Effector memory CD8-positive, alpha-beta T cell (primary cell): ENCODE measurements at regions not wholly inside any gene's neighbourhood (a gene's known extent, or its start where the extent isn't known, plus 50 kb on each side); places are given as distances from the start of the nearest gene placed in this dataset.
"Not testable (repeated sequence)": the region's sequence is repeated elsewhere in the genome, so short reads cannot be mapped to it uniquely, and the experiment has no call there.

Source experiments
- ATAC-seq: fragments of 150-1000 bp; cut with Tn5 transposase; replicated peaks from 2 replicates; pipeline ENCODE4 v1.10.0; 2021; ENCODE audit warnings: mild to moderate bottlenecking, moderate library complexity
- DNase-seq, 3 experiments: peaks; one replicate each; pipeline ENCODE4 v3.0.0; 2021
- H3K27ac Mint-ChIP-seq, 2 donors: one replicate each; pipeline ENCODE4 v1.8.0; 2022; ENCODE audit warnings: mild to moderate bottlenecking in 2 of 2, mixed read lengths in 2 of 2, moderate library complexity in 2 of 2
- H3K27me3 Mint-ChIP-seq, 2 donors: one replicate each; pipeline ENCODE4 v1.8.0; 2022; ENCODE audit warnings: mixed read lengths in 2 of 2
- H3K36me3 Mint-ChIP-seq: one replicate; pipeline ENCODE4 v1.8.0; 2022; ENCODE audit warnings: mild to moderate bottlenecking, moderate library complexity, mixed read lengths; ENCODE audit not compliant: insufficient read depth
- H3K4me1 Mint-ChIP-seq, 2 donors: one replicate each; pipeline ENCODE4 v1.8.0; 2022; ENCODE audit warnings: low read depth in 2 of 2, mixed read lengths in 2 of 2
- H3K4me3 Mint-ChIP-seq, 2 donors: one replicate each; pipeline ENCODE4 v1.8.0; 2022; ENCODE audit warnings: mild to moderate bottlenecking in 2 of 2, mixed read lengths in 2 of 2, moderate library complexity in 2 of 2
- H3K9me3 Mint-ChIP-seq, 2 donors: one replicate each; pipeline ENCODE4 v1.8.0; 2022; ENCODE audit warnings: mixed read lengths in 2 of 2

DNA sequence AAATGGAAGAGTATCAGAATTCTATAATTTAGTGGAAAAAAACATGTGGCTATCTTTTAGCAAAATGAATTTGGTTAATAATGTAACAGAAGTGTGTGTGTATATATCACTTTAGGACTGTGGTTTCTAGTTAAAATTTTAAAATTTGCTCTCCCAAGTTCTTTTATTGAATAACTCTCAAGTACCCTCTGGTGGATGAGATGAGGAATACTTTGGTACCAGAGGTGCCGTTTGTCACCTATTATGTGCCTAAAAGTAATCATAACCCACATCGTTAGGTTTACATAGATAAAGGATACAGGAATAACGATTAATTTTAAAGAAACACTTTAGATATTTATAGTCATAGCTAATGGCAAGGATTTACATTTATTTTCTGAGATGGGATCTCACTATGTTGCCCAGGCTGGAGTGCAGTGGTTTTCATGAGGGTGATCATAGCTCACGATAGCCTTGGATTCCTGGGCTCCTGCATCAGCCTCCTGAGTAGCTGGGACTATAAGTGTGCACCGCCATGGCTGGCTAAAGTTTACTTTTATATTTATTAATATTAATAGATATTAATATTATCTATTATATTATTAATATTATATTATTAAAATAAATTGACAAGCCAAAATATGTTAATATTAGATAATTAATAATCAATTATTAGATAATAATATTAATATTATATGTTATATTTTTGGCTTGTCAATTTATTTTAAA lies 66.7 kb upstream of the CAPRIN1 start:
- no peak for ATAC-seq
- H3K4me1 Mint-ChIP-seq, result no peaks in the 10 kb centered on the region
- DNase-seq, result no peak
- H3K27ac Mint-ChIP-seq, result no peak overlapping the region
- no peaks in the 10 kb centered on the region for H3K36me3 Mint-ChIP-seq
- H3K4me3 Mint-ChIP-seq, result no peak overlapping the region
- peaks cover 13 to 18% of the 10 kb centered on the region in 2 donors for H3K27me3 Mint-ChIP-seq
- no peaks in the 10 kb centered on the region for H3K9me3 Mint-ChIP-seq

DNA sequence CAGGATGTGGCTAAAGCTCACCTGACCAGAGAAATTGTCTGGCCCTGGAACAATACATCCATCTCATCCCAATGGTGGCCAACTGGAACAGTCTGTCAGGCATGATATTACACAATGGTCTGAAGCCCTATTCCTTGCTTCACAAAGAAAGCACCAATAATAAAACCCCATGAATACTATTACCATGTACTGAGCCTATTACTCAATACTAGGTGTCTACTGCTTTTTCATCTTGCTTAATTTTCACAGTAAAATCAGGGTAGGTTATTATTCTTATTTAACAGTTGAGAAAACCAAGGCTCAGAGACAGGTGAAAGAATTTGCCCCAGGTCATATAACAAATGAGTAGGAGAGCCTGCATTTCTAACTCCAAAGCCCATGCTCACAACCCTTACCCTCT lies 68.9 kb upstream of the CAPRIN1 start:
- H3K4me1 Mint-ChIP-seq, result no peaks in the 10 kb centered on the region
- no peak for ATAC-seq
- no peak overlapping the region for H3K4me3 Mint-ChIP-seq
- H3K9me3 Mint-ChIP-seq, result no peaks in the 10 kb centered on the region
- H3K36me3 Mint-ChIP-seq, result no peaks in the 10 kb centered on the region
- H3K27ac Mint-ChIP-seq, result no peak overlapping the region
- peaks cover 21 to 25% of the 10 kb centered on the region in 2 donors for H3K27me3 Mint-ChIP-seq
- no peak for DNase-seq

DNA sequence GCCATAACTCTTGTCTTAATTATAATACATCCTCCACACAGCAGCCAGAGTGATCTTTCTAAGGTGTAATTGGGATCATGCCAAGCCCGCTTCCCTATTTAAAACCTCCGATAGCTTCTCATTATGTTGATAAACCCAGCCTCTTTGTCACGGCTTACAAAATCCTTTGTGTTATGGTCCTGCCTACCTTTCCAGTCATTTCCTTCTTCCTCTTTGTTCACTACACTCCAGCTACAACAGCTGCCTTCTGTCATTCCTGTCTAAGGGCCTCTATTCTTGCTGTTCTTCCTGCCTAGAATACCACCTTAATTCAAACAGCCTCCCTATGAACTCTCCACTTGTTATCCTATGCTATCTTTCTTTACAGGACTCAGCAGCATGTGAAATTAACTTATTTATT lies 70.6 kb upstream of the CAPRIN1 start:
- ATAC-seq (no peak), DNase-seq (no peak)
- H3K9me3 Mint-ChIP-seq, result no peaks in the 10 kb centered on the region
- no peak overlapping the region for H3K4me3 Mint-ChIP-seq
- no peaks in the 10 kb centered on the region for H3K36me3 Mint-ChIP-seq
- no peak overlapping the region for H3K27ac Mint-ChIP-seq
- H3K4me1 Mint-ChIP-seq, result no peaks in the 10 kb centered on the region
- H3K27me3 Mint-ChIP-seq, result peaks cover 21 to 25% of the 10 kb centered on the region in 2 donors

DNA sequence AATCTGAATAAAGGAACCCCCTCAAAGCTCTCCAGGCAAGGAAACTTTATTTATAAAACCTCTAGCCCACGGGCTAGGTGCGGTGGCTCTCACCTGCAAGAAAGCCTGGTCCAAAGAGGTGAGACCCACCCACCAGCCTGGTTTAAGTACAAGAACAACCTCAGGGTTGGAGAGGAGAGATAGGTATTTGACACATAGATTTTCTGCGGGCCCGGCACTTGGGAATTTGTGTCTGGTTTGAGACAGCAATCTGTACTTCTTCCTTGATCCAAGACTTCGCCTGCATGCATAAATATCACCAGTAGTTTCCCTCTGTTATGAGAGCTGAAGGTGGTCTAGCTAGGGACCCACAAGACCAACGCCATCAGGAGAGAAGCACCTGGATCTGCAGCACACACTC lies 73.2 kb upstream of the CAPRIN1 start:
- no peaks in the 10 kb centered on the region for H3K9me3 Mint-ChIP-seq
- no peak overlapping the region for H3K27ac Mint-ChIP-seq
- no peaks in the 10 kb centered on the region for H3K36me3 Mint-ChIP-seq
- peaks cover 21 to 25% of the 10 kb centered on the region in 2 donors for H3K27me3 Mint-ChIP-seq
- no peak overlapping the region for H3K4me3 Mint-ChIP-seq
- no peaks in the 10 kb centered on the region for H3K4me1 Mint-ChIP-seq
- DNase-seq, result no peak
- ATAC-seq, result no peak

DNA sequence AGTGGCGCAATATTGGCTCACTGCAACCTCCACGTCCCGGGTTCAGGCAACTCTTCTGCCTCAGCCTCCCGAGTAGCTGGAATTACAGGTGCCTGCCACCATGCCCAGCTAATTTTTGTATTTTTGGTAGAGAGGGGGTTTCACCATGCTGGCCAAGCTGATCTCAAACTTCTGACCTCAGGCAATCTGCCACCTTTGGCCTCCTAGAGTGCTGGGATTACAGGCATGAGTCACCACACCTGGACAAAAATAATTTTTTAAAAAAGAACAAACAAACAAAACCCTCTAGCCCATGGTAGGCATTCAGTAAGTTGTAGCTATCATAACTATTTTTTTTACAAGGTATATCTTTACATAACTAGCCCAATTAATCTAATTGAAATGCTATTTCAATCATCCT lies 73.9 kb upstream of the CAPRIN1 start:
- no peak overlapping the region for H3K27ac Mint-ChIP-seq
- ATAC-seq (no peak), DNase-seq (no peak)
- no peaks in the 10 kb centered on the region for H3K9me3 Mint-ChIP-seq
- peaks cover 24 to 25% of the 10 kb centered on the region in 2 donors for H3K27me3 Mint-ChIP-seq
- no peak overlapping the region for H3K4me3 Mint-ChIP-seq
- no peaks in the 10 kb centered on the region for H3K4me1 Mint-ChIP-seq
- no peaks in the 10 kb centered on the region for H3K36me3 Mint-ChIP-seq

DNA sequence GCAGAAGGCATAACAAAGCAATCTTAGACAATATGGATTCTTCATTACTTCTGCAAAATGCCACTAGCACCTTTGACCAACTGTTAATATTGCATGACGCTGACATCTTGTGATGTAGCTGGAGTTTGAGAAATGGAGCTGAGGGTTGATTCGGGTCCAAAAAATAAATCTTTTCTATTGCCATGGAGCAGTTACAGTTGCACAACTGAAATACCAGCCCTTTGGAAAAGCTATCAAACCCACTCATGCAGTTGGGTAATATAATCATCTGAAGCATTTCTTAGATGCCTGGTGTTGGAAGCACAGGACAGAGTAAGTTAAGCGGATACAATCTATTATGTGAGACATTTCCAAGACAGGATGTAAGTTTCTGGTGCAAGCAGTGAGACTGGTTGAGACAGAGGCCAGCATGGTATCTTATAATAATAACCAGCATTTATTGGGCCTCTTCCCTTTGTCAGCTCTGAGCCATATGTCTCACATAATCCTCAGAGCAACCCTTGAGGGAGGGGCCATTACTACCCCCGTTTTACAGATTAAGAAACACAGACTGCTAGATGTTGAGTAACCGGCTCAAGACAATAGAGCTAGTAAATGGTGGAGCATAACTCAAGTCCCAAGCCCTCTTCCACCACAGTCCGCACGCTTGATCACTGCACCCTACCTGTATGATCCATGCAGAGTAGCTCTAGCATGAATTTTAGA lies 74.9 kb upstream of the CAPRIN1 start:
- H3K36me3 Mint-ChIP-seq, result no peaks in the 10 kb centered on the region
- peaks cover 24 to 27% of the 10 kb centered on the region in 2 donors for H3K27me3 Mint-ChIP-seq
- DNase-seq, result no peak
- H3K9me3 Mint-ChIP-seq, result no peaks in the 10 kb centered on the region
- no peak overlapping the region for H3K4me3 Mint-ChIP-seq
- no peak overlapping the region for H3K27ac Mint-ChIP-seq
- no peaks in the 10 kb centered on the region for H3K4me1 Mint-ChIP-seq
- ATAC-seq, result no peak

DNA sequence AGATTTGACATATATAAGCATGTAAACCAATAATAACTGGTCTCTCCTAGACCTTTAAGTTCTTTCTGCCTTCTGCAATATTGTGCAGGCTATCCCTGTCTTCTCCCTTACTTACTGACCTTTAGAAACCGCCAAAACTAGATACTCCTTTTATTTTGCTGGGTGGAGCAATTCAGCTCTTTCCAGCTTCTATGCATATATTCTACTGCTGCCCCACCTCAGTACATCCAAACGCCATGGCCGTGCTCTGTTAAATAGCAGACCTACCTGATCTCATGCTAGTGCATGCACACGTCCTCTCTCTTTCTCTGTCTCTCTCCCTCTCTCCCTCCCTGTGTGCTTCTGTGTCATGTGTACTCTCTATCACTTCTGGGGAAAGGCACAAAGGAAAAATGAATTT lies 76.7 kb upstream of the CAPRIN1 start:
- Mint-ChIP-seq H3K9me3 (no peaks in the 10 kb centered on the region), H3K4me3 (no peak overlapping the region), H3K27ac (no peak overlapping the region), H3K27me3 (peaks cover 7 to 25% of the 10 kb centered on the region in 2 donors), H3K4me1 (no peaks in the 10 kb centered on the region), H3K36me3 (no peaks in the 10 kb centered on the region)
- no peak for ATAC-seq
- DNase-seq, result no peak

DNA sequence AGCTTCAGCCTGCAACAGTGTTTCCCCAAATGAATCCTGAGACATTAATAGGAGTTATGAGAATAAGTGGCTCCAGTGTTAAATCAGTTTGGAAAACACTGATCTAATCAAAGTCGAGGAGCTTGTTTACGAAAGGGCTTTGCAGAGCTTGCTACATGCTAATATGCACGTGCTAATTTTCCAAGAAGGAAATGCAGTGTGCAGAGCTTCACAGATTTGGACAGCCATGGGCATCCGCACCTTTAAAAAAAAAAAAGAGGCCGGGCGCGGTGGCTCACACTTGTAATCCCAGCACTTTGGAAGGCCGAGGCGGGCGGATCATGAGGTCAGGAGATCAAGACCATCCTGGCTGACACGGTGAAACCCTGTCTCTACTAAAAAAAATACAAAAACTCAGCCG lies 79.7 kb upstream of the LMO2 start:
- ATAC-seq, H3K27ac Mint-ChIP-seq, H3K9me3 Mint-ChIP-seq, H3K4me3 Mint-ChIP-seq, H3K36me3 Mint-ChIP-seq, DNase-seq, H3K4me1 Mint-ChIP-seq: not testable (repeated sequence)
- H3K27me3 Mint-ChIP-seq, result peaks cover 12 to 27% of the 10 kb centered on the region in 2 donors

DNA sequence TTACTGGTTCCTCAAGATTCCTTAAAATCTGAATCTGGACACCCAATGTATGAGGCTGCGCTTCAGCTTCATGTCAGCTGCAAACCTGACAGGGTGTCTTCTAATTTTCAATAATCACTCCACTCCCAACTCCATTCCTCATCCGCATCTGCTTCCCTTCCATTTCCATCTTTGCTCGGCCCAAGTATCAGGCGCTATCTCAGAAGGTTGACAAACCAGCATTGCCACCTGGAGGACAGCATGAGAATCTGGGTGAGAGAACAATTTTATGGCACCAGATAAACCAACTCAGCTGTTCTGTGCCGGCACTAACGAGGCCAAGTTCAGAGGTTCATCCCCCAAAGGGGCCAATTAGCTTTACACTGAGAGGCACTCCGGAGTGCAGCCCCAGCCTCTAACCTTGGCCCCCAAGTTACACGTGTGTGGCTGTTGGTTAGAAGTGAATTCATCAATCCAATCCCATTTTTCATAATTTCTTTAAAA lies 79.1 kb upstream of the LMO2 start:
- no peaks in the 10 kb centered on the region for H3K4me1 Mint-ChIP-seq
- H3K27ac Mint-ChIP-seq, result no peak overlapping the region
- ATAC-seq (no peak), DNase-seq (no peak)
- H3K4me3 Mint-ChIP-seq, result no peak overlapping the region
- no peaks in the 10 kb centered on the region for H3K36me3 Mint-ChIP-seq
- no peaks in the 10 kb centered on the region for H3K9me3 Mint-ChIP-seq
- peaks cover 12 to 29% of the 10 kb centered on the region in 2 donors for H3K27me3 Mint-ChIP-seq

DNA sequence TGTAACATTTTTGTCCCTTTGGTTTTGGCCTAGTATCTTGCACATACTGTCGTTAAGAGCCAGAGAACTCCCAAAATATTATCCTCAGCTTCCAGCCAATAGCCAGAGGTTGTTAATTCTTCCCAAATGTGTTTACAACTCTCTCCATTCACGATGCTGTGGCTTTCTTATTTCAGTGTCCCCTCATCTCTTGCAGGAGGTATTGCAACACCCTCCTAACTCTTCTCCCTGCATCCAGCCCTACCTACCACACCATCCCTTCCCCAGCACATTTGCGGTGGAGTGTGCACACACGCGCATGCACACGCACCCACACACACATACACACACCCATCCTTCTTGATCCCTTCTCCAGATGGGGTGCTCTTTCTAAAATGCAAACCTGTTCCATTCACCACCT lies 75.6 kb upstream of the LMO2 start:
- Mint-ChIP-seq H3K27me3 (peaks cover 23 to 27% of the 10 kb centered on the region in 2 donors), H3K36me3 (no peaks in the 10 kb centered on the region), H3K4me1 (no peaks in the 10 kb centered on the region), H3K4me3 (no peak overlapping the region), H3K27ac (no peak overlapping the region), H3K9me3 (no peaks in the 10 kb centered on the region)
- DNase-seq (no peak), ATAC-seq (no peak)

DNA sequence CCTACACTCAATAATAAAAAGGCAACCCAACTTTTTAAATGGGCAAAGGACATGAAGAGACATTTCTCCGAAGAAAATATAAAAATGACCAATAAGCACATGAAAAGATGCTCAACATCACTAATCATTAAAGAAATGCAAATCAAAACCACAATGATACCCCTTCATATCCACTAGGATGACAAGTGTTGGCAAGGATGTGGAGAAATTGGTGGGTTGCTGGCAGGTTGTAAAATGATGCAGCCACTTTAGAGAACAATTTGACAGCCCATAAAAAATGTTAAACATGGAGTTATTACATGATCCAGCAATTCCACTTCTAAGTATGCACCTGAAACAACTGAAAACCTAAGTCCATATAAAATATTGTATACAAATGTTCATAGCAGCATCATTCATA lies 73.2 kb upstream of the LMO2 start:
- Mint-ChIP-seq H3K9me3 (no peaks in the 10 kb centered on the region), H3K36me3 (no peaks in the 10 kb centered on the region), H3K4me1 (no peaks in the 10 kb centered on the region), H3K27me3 (peaks cover 24 to 43% of the 10 kb centered on the region in 2 donors), H3K4me3 (no peak overlapping the region), H3K27ac (no peak overlapping the region)
- ATAC-seq (no peak), DNase-seq (no peak)

DNA sequence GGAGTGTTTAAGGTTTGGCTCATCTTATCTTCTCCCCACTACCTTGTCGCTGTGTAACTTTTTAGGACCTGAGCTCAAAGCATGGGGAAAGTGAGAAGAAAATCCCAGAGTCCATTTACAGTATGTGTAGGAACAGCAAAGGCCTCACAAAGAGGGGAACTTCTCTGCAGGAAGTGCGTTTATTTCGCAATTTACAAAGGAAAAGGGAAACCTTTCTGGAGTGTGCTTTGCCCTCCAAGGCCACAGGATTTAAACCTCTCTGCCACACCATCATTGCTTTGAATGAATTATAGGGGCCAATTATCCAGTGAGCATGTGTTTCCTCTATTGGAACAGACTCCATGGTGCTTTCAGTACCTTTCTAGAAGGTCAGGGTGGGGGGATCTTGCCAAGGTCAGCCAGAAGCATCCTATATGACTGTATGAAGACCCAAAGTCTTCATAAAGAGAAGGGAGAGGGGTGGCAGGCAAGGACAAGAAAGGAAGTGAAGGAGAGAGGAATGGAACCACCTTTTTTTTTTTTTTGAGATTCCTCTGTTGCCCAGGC lies 68.1 kb upstream of the LMO2 start:
- DNase-seq, result no peak
- no peak for ATAC-seq
- no peaks in the 10 kb centered on the region for H3K9me3 Mint-ChIP-seq
- H3K27me3 Mint-ChIP-seq, result peaks cover 9 to 47% of the 10 kb centered on the region in 2 donors
- no peak overlapping the region for H3K4me3 Mint-ChIP-seq
- H3K4me1 Mint-ChIP-seq, result no peaks in the 10 kb centered on the region
- H3K36me3 Mint-ChIP-seq, result no peaks in the 10 kb centered on the region
- H3K27ac Mint-ChIP-seq, result no peak overlapping the region

DNA sequence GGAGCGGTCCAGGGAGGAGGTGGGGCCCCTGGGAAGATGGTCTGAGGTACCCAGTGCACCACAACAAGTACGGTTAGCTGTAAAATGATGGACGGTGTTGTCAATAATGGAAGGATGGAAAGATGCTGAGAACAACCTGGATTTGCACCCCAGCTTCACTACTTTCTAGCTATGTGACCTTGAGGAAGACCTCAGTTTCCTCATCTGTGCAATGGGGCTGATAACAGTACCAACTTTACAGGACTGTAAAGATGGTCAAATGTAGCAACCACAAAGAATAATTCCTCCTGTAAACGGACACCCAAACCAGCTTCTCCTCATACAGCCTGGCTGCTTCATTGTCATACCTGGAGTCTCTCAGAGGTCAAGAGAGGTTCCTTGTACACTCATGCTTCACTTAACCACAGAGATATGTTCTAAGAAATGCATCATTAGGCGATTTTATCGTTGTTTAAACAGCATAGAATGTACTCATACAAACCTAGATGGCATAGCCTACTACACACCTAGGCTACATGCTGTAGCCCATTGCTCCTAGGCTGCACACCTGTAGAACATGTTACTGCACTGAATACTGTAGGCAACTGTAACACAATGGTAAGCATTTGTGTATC lies 65.5 kb upstream of the LMO2 start:
- Mint-ChIP-seq H3K9me3 (no peaks in the 10 kb centered on the region), H3K27me3 (peaks cover 20 to 49% of the 10 kb centered on the region in 2 donors), H3K4me1 (no peaks in the 10 kb centered on the region), H3K27ac (no peak overlapping the region), H3K36me3 (no peaks in the 10 kb centered on the region), H3K4me3 (no peak overlapping the region)
- DNase-seq (no peak), ATAC-seq (no peak)

DNA sequence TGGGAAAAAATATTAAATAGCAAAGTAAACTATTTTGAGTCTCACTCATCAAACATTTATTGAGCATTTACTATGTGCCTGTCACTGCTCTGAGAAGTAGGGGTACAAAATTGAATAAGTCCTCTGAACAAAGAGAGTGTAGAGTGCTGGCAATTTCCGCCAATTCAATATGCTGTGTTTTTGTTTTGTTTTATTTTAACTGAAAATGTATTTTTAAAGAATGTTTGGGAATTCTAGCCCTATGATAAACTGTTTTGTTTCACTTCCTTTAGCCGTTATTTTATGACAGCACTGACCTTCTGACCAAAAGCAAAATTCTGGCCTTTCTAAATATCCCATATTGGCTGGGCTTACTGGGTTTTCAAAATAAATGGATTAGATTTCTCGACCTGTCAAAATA lies 64.7 kb upstream of the LMO2 start:
- Mint-ChIP-seq H3K36me3 (no peaks in the 10 kb centered on the region), H3K4me1 (no peaks in the 10 kb centered on the region), H3K27me3 (peaks cover 19 to 44% of the 10 kb centered on the region in 2 donors), H3K27ac (no peak overlapping the region), H3K9me3 (no peaks in the 10 kb centered on the region), H3K4me3 (no peak overlapping the region)
- ATAC-seq, result no peak
- DNase-seq, result no peak
